ENCODE measurements at regions not wholly inside any gene's neighbourhood (a gene's known extent, or its start where the extent isn't known, plus 50 kb on each side); places are given as distances from the start of the nearest gene placed in this dataset.

- TF ChIP-seq CTCF (IDR thresholded peaks at IDR 0.05) (no peak), POLR2A (IDR thresholded peaks at IDR 0.05) (no peak), POLR2AphosphoS5 (IDR thresholded peaks at IDR 0.05) (no peak), EP300 (IDR thresholded peaks at IDR 0.05) (no peak)
Measured at GRCh38 chr1:14313731-14314431, 284.6 kb upstream of the KAZN start.
